GM13976 (cell line): ENCODE measurements at regions not wholly inside any gene's neighbourhood (a gene's known extent, or its start where the extent isn't known, plus 50 kb on each side); places are given as distances from the start of the nearest gene placed in this dataset.

Experiments used
- DNase-seq: peaks from one replicate; pipeline ENCODE4 v3.0.0; 2012; ENCODE audit warnings: low spot score
- CTCF ChIP-seq: IDR thresholded peaks from 2 replicates; pipeline ENCODE4 v1.5.1; 2012; ENCODE audit warnings: borderline replicate concordance, mild to moderate bottlenecking; ENCODE audit not compliant: insufficient read depth; ENCODE audit errors: extremely low read depth, missing control alignments, control extremely low read depth
- in situ Hi-C: fragments of 300-500 bp; cut with MboI; formaldehyde crosslinking; loops from one replicate; pipeline ENCODE4 v1.12.0; 2022; ENCODE audit warnings: low sequenced_read_pairs, mixed read lengths, inconsistent platforms; ENCODE audit not compliant: unreplicated experiment

- no peak for TF ChIP-seq CTCF
- in situ Hi-C loops = no loop called here
- DNase-seq = no peak
Observed at GRCh38 chr15:77807611-77808010, 174.9 kb upstream of the LINGO1 start.

GRCh38 chr15:77807115-77807514 is 174.4 kb upstream of the LINGO1 start:
- DNase-seq = no peak
- TF ChIP-seq CTCF = no peak
- in situ Hi-C loops = no loop called here

GRCh38 chr15:77804210-77804609 is 171.5 kb upstream of the LINGO1 start:
- DNase-seq = no peak
- in situ Hi-C loops = no loop called here
- no peak for TF ChIP-seq CTCF

- DNase-seq = no peak
- no peak for TF ChIP-seq CTCF
- in situ Hi-C loops = no loop called here
Observed at GRCh38 chr15:77803487-77803886, 170.8 kb upstream of the LINGO1 start.

GRCh38 chr15:77800305-77800704 is 167.6 kb upstream of the LINGO1 start:
- no peak for TF ChIP-seq CTCF
- DNase-seq = no peak
- in situ Hi-C loops = no loop called here

- in situ Hi-C loops = no loop called here
- TF ChIP-seq CTCF = no peak
- DNase-seq = no peak
Observed at GRCh38 chr15:77798847-77799246, 166.1 kb upstream of the LINGO1 start.
